PFSK-1 (cell line): ENCODE measurements at regions not wholly inside any gene's neighbourhood (a gene's known extent, or its start where the extent isn't known, plus 50 kb on each side); places are given as distances from the start of the nearest gene placed in this dataset.

Experiments used
- FOXP2 ChIP-seq: optimal IDR thresholded peaks from 2 replicates; pipeline ENCODE3; 2011; ENCODE audit warnings: borderline replicate concordance, control low read depth, inconsistent platforms; ENCODE audit not compliant: insufficient read depth; ENCODE audit errors: extremely low read length, extremely low read depth
- POLR2AphosphoS5 ChIP-seq: IDR thresholded peaks from 2 replicates; pipeline ENCODE4 v1.6.1; 2012; ENCODE audit warnings: low read depth, mild to moderate bottlenecking, control low read depth, low read length, moderate library complexity
- SIN3A ChIP-seq: IDR thresholded peaks from 2 replicates; pipeline ENCODE4 v1.6.1; 2012; ENCODE audit warnings: mild to moderate bottlenecking, low read length, moderate library complexity, borderline replicate concordance; ENCODE audit not compliant: insufficient read depth
- TAF1 ChIP-seq: IDR thresholded peaks from 2 replicates; pipeline ENCODE4 v1.6.1; 2012; ENCODE audit warnings: low read length, control low read depth, borderline replicate concordance; ENCODE audit not compliant: insufficient read depth
- TF ChIP-seq, protein P1 (sequence below), 2 experiments: IDR thresholded peaks; 2 replicates each; pipeline versions ENCODE4 v1.6.1 to v1.8.0; 2011 to 2012; ENCODE audit warnings: low read depth in 2 of 2, low read length in 2 of 2, control low read depth in 1 of 2, inconsistent platforms in 1 of 2, mild to moderate bottlenecking in 1 of 2, moderate library complexity in 1 of 2; ENCODE audit not compliant: insufficient read depth in 1 of 2

DNA sequence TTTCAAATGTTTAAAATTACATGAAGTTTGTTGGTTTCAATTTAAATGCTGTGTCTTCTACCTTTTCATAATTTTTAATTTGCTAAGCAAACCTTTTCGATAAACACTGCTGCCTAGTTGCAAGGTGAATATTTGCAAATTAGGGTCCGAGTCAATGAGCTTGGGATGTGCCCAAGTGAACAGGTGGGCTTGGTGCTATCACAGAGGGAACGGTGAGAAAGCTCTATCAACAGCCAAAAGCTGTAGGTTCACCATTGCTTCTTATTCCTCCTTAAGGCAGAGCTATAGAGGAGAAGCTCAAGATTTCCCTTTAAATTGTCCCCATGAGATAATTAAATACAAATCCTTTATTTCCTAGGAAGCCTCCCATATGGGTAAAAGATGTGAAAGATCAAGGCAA is 245.3 kb upstream of the CELF2 start:
- TF ChIP-seq FOXP2 (no peak), POLR2AphosphoS5 (no peak), TAF1 (no peak), SIN3A (no peak)
- TF ChIP-seq, protein P1, sequence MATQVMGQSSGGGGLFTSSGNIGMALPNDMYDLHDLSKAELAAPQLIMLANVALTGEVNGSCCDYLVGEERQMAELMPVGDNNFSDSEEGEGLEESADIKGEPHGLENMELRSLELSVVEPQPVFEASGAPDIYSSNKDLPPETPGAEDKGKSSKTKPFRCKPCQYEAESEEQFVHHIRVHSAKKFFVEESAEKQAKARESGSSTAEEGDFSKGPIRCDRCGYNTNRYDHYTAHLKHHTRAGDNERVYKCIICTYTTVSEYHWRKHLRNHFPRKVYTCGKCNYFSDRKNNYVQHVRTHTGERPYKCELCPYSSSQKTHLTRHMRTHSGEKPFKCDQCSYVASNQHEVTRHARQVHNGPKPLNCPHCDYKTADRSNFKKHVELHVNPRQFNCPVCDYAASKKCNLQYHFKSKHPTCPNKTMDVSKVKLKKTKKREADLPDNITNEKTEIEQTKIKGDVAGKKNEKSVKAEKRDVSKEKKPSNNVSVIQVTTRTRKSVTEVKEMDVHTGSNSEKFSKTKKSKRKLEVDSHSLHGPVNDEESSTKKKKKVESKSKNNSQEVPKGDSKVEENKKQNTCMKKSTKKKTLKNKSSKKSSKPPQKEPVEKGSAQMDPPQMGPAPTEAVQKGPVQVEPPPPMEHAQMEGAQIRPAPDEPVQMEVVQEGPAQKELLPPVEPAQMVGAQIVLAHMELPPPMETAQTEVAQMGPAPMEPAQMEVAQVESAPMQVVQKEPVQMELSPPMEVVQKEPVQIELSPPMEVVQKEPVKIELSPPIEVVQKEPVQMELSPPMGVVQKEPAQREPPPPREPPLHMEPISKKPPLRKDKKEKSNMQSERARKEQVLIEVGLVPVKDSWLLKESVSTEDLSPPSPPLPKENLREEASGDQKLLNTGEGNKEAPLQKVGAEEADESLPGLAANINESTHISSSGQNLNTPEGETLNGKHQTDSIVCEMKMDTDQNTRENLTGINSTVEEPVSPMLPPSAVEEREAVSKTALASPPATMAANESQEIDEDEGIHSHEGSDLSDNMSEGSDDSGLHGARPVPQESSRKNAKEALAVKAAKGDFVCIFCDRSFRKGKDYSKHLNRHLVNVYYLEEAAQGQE (IDR thresholded peaks at IDR 0.05; ENCODE audit: insufficient read depth in 1 of 2, low read depth in 2 of 2, low read length in 2 of 2): no peak

DNA sequence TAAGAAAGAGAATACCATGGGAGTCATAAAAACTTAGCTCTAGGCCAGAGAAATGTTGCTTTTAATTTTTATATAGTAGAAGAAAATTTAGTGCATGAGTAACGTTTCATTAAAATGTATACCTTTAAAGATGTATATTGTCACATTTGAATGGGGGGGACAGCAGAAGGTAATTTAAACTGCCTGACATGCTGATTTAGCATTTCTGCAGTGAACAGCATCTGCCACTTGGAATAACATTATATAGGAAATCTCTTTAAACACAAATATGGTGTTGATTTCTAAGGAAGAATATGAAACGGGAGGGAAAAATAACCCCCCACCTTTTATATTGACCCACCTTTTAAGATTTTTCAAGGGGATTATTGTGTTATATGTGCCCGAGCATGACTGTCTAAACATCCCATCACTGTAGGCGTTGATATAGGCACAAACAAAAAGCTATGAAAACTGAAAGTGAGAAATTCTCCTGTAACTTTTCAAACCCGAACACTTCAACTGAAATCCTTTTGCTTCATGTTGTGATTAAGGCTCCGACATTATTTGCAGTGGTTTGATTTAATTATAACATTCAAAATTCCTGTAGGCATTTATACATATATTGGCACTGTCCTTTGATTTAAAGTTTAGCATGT is 244.7 kb upstream of the CELF2 start:
- TF ChIP-seq SIN3A: no peak
- TF ChIP-seq, protein P1 (IDR thresholded peaks at IDR 0.05; ENCODE audit: insufficient read depth in 1 of 2, low read depth in 2 of 2, low read length in 2 of 2): no peak
- TF ChIP-seq TAF1: no peak
- TF ChIP-seq POLR2AphosphoS5: no peak
- no peak for TF ChIP-seq FOXP2

DNA sequence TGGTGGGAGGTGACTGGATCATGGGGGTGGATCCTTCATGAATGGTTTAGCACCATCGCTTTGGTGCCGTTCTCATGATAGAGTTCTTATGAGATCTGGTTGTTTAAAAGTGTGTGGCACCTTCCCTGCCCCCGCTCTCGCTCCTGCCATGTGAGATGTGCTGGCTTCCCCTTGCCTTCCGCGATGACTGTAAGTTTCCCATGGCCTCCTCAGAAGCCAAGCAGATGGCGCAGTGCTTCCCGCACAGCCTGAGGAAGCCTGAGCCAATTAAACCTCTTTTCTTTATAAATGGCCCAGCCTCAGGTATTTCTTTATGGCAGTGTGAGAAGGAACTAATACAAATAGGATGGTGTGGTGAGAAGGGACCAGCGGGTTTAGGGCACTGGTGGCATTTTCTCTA is 243.3 kb upstream of the CELF2 start:
- TF ChIP-seq, protein P1 (IDR thresholded peaks at IDR 0.05; ENCODE audit: insufficient read depth in 1 of 2, low read depth in 2 of 2, low read length in 2 of 2): no peak
- TF ChIP-seq FOXP2 (no peak), POLR2AphosphoS5 (no peak), TAF1 (no peak), SIN3A (no peak)

DNA sequence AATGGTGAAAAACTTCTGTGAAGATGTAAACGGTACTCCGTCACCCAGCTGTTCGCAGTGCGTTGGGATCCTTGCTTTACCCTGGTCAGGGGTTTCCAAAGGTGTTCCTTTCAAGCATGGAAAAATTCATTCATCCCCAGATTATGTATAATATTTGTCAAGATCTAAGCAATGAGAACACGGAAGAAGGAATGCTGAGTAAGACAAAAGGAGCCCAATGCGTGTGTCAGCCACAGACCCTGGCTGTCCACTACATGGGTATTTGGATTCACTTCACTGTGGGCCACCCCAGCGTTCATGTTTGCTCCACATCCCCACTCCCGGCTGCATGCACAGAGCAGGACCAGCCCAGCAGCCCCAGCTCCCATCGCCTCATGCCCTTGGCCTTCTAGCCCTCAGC is 241.3 kb upstream of the CELF2 start:
- TF ChIP-seq, protein P1 (IDR thresholded peaks at IDR 0.05; ENCODE audit: insufficient read depth in 1 of 2, low read depth in 2 of 2, low read length in 2 of 2): no peak
- TF ChIP-seq TAF1 (no peak), SIN3A (no peak)

DNA sequence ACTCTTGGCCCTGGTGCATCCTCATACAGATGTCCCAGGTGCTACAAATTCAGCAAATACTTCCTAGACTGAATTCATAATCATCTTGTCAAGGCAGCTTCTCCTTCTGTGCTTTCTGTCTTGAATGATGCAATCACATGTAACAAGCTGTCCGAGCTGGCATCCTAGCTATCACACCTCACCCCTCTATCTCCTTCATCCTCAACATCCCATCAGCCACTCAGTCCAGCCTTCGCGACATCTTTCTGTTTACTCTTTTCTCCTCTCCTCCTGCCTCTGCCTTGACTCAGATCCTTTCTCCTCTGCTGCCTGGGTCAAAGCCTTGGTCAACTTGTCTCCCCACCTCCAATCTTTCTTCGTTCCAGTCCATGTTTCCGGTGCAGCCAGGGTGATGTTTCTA is 240.4 kb upstream of the CELF2 start:
- TF ChIP-seq TAF1: no peak
- no peak for TF ChIP-seq POLR2AphosphoS5
- TF ChIP-seq, protein P1 (IDR thresholded peaks at IDR 0.05; ENCODE audit: insufficient read depth in 1 of 2, low read depth in 2 of 2, low read length in 2 of 2): no peak
- TF ChIP-seq FOXP2: no peak
